OCI-LY3 (cell line): ENCODE measurements at regions not wholly inside any gene's neighbourhood (a gene's known extent, or its start where the extent isn't known, plus 50 kb on each side); places are given as distances from the start of the nearest gene placed in this dataset.
"Not testable (repeated sequence)": the region's sequence is repeated elsewhere in the genome, so short reads cannot be mapped to it uniquely, and the experiment has no call there.

ENCODE experiments used
- H2AFZ ChIP-seq: fragments of 200-600, 300-600 bp; shearing (Covaris generic); 2 replicates; pipeline ENCODE4 v1.6.0; 2014; ENCODE audit warnings: antibody characterized with exemption, low read depth, low read length
- H3K27ac ChIP-seq: fragments of 200-600, 300-600 bp; sonication (generic); 2 replicates; pipeline ENCODE4 v1.5.1; 2014; ENCODE audit warnings: mild to moderate bottlenecking, low read length, moderate library complexity, mixed read lengths
- H3K27me3 ChIP-seq: fragments of 200-600, 300-600 bp; sonication (generic); 2 replicates; pipeline ENCODE4 v1.6.1; 2014; ENCODE audit warnings: low read depth, low read length, mixed read lengths
- H3K36me3 ChIP-seq: fragments of 200-600, 300-600 bp; sonication (generic); replicated peaks from 2 replicates; pipeline ENCODE3; 2014; ENCODE audit warnings: low read depth, low read length, mixed read lengths
- H3K4me1 ChIP-seq: fragments of 300-600, 200-600 bp; sonication (generic); 2 replicates; pipeline ENCODE4 v1.6.1; 2014; ENCODE audit warnings: low read length, mixed read lengths
- H3K4me2 ChIP-seq: fragments of 200-600, 300-600 bp; sonication (generic); 2 replicates; pipeline ENCODE4 v1.6.1; 2014; ENCODE audit warnings: low read length, mixed read lengths
- H3K4me3 ChIP-seq: fragments of 300-600, 200-600 bp; sonication (generic); 2 replicates; pipeline ENCODE4 v1.5.1; 2014; ENCODE audit warnings: antibody characterized with exemption, mild to moderate bottlenecking, low read length, moderate library complexity
- H3K79me2 ChIP-seq: fragments of 300-600, 200-600 bp; shearing (Covaris generic); 2 replicates; pipeline ENCODE4 v1.6.1; 2014; ENCODE audit warnings: mild to moderate bottlenecking, low read length, mixed read lengths
- H3K9ac ChIP-seq: fragments of 300-600, 200-600 bp; shearing (Covaris generic); 2 replicates; pipeline ENCODE4 v1.6.0; 2014; ENCODE audit warnings: mild to moderate bottlenecking, low read length, moderate library complexity
- H3K9me3 ChIP-seq: fragments of 200-600, 300-600 bp; shearing (Covaris generic); 2 replicates; pipeline ENCODE4 v1.6.1; 2014; ENCODE audit warnings: low read length, mixed read lengths; ENCODE audit not compliant: insufficient read depth
- H4K20me1 ChIP-seq: fragments of 200-600, 300-600 bp; sonication (generic); 2 replicates; pipeline ENCODE4 v1.6.1; 2016; ENCODE audit warnings: low read length, mixed read lengths; ENCODE audit not compliant: insufficient read depth
- CTCF ChIP-seq: fragments of 200-600, 300-600 bp; sonication (generic); IDR thresholded peaks from 2 replicates; pipeline ENCODE4 v1.5.1; 2014; ENCODE audit warnings: antibody characterized with exemption, low read length, low read depth
- EZH2phosphoT487 ChIP-seq: fragments of 200-600 bp; shearing (Covaris generic); IDR thresholded peaks from 2 replicates; pipeline ENCODE4 v1.6.1; 2018; ENCODE audit warnings: antibody characterized with exemption, mixed run types, low read depth

DNA sequence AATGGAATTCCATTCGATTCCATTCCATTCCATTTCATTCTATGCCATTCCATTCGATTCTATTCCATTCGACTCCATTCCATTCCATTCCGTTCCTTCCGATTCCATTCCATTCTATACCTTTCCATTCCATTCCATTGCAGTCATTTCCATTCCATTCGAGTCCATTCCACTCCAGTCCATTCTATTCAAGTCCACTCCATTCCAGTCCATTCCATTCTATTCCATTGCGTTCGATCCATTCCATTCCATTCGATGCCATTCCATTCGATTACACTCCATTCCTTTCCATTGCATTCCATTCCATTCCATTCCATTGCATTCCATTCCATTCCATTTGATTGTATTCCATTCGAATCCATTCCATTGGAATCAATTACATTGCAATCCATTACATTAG lies 1119.8 kb downstream of the RPIA start:
- no peaks in the 10 kb centered on the region for H4K20me1 ChIP-seq
- no peaks in the 10 kb centered on the region for H3K27me3 ChIP-seq
- no peak overlapping the region for H3K27ac ChIP-seq
- no peaks in the 10 kb centered on the region for H3K4me1 ChIP-seq
- peaks cover 50% of the 10 kb centered on the region for H3K9me3 ChIP-seq
- no peak for TF ChIP-seq EZH2phosphoT487
- no peak for TF ChIP-seq CTCF
- H2AFZ ChIP-seq = no peak overlapping the region
- no peaks in the 10 kb centered on the region for H3K79me2 ChIP-seq
- H3K4me3 ChIP-seq = no peak overlapping the region
- H3K9ac ChIP-seq = no peak overlapping the region
- H3K4me2 ChIP-seq = no peak overlapping the region
- H3K36me3 ChIP-seq = no peaks in the 10 kb centered on the region

DNA sequence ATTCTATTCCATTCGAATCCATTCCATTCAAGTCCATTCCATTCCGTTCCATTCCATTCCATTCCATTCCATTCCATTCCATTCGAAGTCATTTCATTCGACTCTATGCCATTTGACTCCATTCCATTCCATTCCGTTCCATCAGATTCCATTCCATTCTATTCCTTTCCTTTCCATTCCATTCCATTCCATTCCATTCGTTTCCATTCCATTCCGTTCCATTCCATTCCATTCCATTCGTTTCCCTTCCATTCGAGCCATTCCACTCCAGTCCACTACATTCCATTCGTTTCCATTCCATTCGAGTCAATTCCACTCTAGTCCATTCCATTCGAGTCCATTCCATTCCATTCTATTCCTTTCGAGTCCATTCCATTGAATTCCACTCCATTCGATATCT lies 1120.4 kb downstream of the RPIA start:
- not testable (repeated sequence) for H3K4me3 ChIP-seq, H3K27me3 ChIP-seq, H3K4me2 ChIP-seq, H3K4me1 ChIP-seq, H3K27ac ChIP-seq, H4K20me1 ChIP-seq, H2AFZ ChIP-seq, H3K79me2 ChIP-seq, H3K36me3 ChIP-seq, H3K9ac ChIP-seq
- peaks cover 47% of the 10 kb centered on the region for H3K9me3 ChIP-seq

DNA sequence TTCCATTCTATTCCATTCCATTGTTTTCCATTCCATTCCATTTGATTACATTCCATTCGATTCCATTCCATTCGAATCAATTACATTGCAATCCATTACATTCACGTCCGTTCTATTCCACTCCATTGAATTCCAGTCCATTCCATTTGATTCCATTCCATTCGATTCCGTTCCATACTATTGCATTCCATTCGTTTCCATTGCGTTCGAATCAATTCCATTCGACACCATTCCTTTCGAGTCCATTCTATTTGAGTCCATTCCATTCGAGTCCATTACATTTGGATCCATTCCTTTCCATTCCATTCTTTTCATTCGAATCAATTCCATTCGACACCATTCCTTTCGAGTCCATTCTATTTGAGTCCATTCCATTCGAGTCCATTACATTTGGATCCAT lies 1122.9 kb downstream of the RPIA start:
- not testable (repeated sequence) for H4K20me1 ChIP-seq, H3K27ac ChIP-seq, H3K4me1 ChIP-seq, H3K4me3 ChIP-seq, H3K27me3 ChIP-seq, H3K79me2 ChIP-seq, H3K36me3 ChIP-seq, H2AFZ ChIP-seq, H3K9ac ChIP-seq, H3K4me2 ChIP-seq
- peaks cover 58% of the 10 kb centered on the region for H3K9me3 ChIP-seq

GRCh38 chr2:89818873-89819272 lies 1127.4 kb downstream of the RPIA start:
- Histone ChIP-seq H3K27ac (no peak overlapping the region), H2AFZ (no peak overlapping the region), H3K9me3 (peaks cover 58% of the 10 kb centered on the region), H4K20me1 (no peaks in the 10 kb centered on the region), H3K36me3 (no peaks in the 10 kb centered on the region), H3K4me2 (no peak overlapping the region), H3K4me3 (no peak overlapping the region), H3K4me1 (no peaks in the 10 kb centered on the region), H3K79me2 (no peaks in the 10 kb centered on the region), H3K9ac (no peak overlapping the region), H3K27me3 (no peaks in the 10 kb centered on the region)
- no peak for TF ChIP-seq CTCF
- no peak for TF ChIP-seq EZH2phosphoT487

- Histone ChIP-seq H3K36me3 (no peaks in the 10 kb centered on the region), H3K9me3 (peaks cover 59% of the 10 kb centered on the region), H3K4me3 (no peak overlapping the region)
Observed at GRCh38 chr2:89819809-89820208, 1128.3 kb downstream of the RPIA start.

More at GRCh38 chr2:89819809-89820208, 1128.3 kb downstream of the RPIA start:
- Histone ChIP-seq H4K20me1 (no peaks in the 10 kb centered on the region), H3K4me2 (no peak overlapping the region), H3K4me1 (no peaks in the 10 kb centered on the region), H3K9ac (no peak overlapping the region), H3K27me3 (no peaks in the 10 kb centered on the region), H3K79me2 (no peaks in the 10 kb centered on the region), H2AFZ (no peak overlapping the region), H3K27ac (no peak overlapping the region)
- no peak for TF ChIP-seq EZH2phosphoT487
- TF ChIP-seq CTCF = no peak
